ENCODE measurements at regions not wholly inside any gene's neighbourhood (a gene's known extent, or its start where the extent isn't known, plus 50 kb on each side); places are given as distances from the start of the nearest gene placed in this dataset.

DNA sequence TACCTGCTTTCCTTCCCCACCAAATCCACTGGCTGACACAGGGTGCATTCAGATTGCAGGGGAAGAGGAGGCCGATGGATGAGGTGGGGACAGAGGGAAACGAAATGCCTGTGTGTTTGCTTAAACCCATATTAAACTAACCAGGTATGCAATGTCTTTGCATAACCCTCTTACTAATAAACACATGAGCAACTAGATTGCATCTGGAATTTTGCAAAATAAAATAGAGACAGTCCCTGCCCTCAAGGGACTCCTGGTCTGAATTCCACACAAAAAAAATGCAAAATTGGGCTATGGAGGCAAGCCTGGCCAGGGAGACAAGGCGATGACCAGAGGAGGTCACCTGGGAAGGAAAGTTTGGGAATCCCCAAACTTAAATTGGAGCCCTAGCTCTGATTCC is 202.9 kb downstream of the ACTL7B start:
- no peaks in the 10 kb centered on the region for H3K36me3 Mint-ChIP-seq (ENCODE audit: low read depth)
- no peak overlapping the region for H3K27ac Mint-ChIP-seq
- no peak overlapping the region for H3K4me3 Mint-ChIP-seq
- no peak for DNase-seq (ENCODE audit: low spot score)
- peaks cover 3% of the 10 kb centered on the region for H3K9me3 Mint-ChIP-seq
- H3K4me1 Mint-ChIP-seq (ENCODE audit: low read depth): no peaks in the 10 kb centered on the region
- H3K27me3 Mint-ChIP-seq (ENCODE audit: low read depth): no peaks in the 10 kb centered on the region

DNA sequence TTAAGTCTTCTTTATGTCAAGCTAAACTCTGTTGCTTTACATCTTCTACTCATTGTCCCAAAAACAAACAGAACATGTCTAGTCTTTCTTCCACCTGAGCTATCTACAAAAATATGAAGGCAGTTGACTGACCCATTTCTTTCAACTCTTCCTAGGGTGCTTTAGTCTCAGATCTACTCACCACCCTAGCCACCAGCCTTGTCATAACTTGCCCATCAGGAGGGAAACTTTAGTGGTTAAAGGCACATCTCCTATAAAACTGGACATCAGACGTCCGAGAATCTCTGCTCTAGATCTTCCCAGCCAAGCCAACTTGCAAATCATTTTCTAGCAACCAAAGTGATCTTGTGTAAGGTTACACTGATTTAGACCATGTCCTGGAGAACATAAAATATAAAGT is 205.0 kb downstream of the ACTL7B start:
- no peak for DNase-seq (ENCODE audit: low spot score)
- Mint-ChIP-seq H3K27me3 (ENCODE audit: low read depth) (no peaks in the 10 kb centered on the region), H3K4me1 (ENCODE audit: low read depth) (no peaks in the 10 kb centered on the region), H3K4me3 (no peak overlapping the region), H3K9me3 (no peaks in the 10 kb centered on the region), H3K27ac (no peak overlapping the region), H3K36me3 (ENCODE audit: low read depth) (no peaks in the 10 kb centered on the region)

DNA sequence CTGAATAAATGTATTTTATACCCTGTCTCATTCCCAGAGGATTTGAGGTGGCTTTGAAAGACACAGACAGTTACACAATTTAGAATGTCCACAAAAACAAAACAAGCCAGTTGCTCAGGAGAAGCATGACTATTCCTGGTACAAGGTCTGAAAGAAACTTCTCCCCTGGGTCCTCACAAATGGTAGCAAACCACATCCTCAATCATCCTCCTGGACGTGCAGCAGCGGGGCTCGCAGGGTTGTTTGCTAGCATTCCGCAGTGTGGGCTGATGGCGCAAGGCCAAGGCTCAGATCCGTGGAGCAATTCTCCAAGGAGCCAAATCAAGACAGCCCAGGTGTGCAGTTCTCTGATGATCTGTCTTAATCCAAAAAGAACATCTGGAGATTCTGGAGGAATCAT is 210.3 kb downstream of the ACTL7B start:
- Mint-ChIP-seq H3K36me3 (ENCODE audit: low read depth) (no peaks in the 10 kb centered on the region), H3K4me1 (ENCODE audit: low read depth) (no peaks in the 10 kb centered on the region), H3K4me3 (no peak overlapping the region), H3K9me3 (no peaks in the 10 kb centered on the region), H3K27ac (no peak overlapping the region), H3K27me3 (ENCODE audit: low read depth) (no peaks in the 10 kb centered on the region)
- no peak for DNase-seq (ENCODE audit: low spot score)

DNA sequence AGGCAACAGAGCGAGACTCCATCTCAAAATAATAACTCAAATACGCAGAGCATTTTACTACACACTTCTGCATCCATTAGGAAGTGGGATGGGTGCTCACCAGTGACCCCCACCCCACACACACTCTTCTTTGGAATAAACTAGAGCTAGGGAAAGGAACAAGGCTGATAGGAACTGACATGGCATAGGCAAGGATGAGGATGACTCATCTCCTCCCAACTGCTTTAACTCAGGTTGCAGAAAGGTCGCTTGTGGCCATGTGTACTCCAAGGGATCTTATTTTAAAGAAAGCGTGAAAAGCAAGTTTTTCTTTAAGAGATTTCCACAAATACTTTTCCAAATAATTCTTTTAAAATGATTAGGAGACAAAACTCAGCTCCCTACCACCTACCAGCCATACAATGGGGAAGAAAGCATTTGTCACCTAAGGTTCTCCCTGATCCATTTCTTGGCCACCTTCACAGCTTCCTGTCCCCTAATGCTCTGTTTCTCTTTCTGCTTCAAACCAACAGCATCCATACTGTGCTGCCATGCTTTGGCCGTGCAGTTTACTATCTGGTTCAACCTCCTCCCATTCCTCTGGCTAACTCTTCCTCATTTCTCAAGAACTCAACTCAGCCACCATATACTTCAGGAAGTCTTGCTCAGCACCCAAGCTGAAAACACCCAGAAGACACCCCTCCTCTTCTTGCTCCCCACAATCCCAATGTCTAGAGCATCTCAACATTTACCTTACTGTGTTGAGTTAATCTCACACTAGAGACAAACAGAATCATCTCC is 211.9 kb downstream of the ACTL7B start:
- H3K4me1 Mint-ChIP-seq (ENCODE audit: low read depth): no peaks in the 10 kb centered on the region
- no peaks in the 10 kb centered on the region for H3K36me3 Mint-ChIP-seq (ENCODE audit: low read depth)

DNA sequence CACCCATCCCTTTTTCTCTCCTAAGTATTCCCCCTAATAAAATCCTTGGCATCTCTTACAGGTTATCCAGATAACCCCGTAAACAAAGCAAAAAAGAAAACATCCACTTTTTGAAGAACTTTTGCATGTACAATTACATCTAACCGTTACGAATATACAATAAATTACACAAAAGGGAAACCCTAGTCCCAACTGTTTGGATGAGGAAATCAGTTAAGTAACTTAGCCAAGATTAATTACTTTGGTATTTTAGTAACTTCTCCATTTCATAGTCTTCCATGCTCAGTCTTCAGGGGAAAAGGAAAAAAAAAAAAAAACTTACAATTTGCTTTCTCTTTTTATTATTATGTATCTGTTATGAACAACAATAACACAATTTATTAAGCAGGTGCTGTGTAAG is 212.9 kb downstream of the ACTL7B start:
- Mint-ChIP-seq H3K4me3 (no peak overlapping the region), H3K27me3 (ENCODE audit: low read depth) (no peaks in the 10 kb centered on the region), H3K36me3 (ENCODE audit: low read depth) (no peaks in the 10 kb centered on the region), H3K27ac (no peak overlapping the region), H3K9me3 (no peaks in the 10 kb centered on the region), H3K4me1 (ENCODE audit: low read depth) (no peaks in the 10 kb centered on the region)
- DNase-seq (ENCODE audit: low spot score): no peak

More for the DNA sequence above, 211.9 kb downstream of the ACTL7B start:
- Mint-ChIP-seq H3K27ac (no peak overlapping the region), H3K9me3 (no peaks in the 10 kb centered on the region), H3K4me3 (no peak overlapping the region), H3K27me3 (ENCODE audit: low read depth) (no peaks in the 10 kb centered on the region)
- DNase-seq (ENCODE audit: low spot score): no peak

- no peaks in the 10 kb centered on the region for H3K27me3 Mint-ChIP-seq (ENCODE audit: low read depth)
- no peak for DNase-seq (ENCODE audit: low spot score)
- no peaks in the 10 kb centered on the region for H3K36me3 Mint-ChIP-seq (ENCODE audit: low read depth)
- no peak overlapping the region for H3K4me3 Mint-ChIP-seq
- H3K4me1 Mint-ChIP-seq (ENCODE audit: low read depth): no peaks in the 10 kb centered on the region
- no peaks in the 10 kb centered on the region for H3K9me3 Mint-ChIP-seq
- no peak overlapping the region for H3K27ac Mint-ChIP-seq
These were observed 215.6 kb downstream of the ACTL7B start for GRCh38 chr9:108640230-108640629.

DNA sequence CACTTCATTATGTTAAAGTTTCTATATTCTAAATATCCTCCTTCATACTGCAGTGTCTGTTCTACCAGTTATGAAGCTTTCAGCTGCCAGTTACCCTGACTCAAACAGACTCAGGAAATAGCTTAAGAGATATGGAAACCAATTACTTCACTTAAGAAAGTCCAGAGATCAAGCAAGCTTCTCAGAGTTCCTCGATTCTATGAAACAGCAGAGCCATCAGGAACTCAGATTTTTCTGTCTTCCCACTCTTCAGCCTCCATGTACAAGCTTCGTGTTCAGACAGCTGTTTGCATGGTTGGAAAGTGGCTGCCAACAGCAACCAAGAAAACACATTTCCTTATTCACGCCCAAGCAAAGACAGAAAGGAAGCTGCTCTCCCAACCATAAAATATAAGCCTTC is 216.1 kb downstream of the ACTL7B start:
- H3K4me1 Mint-ChIP-seq (ENCODE audit: low read depth): no peaks in the 10 kb centered on the region
- DNase-seq (ENCODE audit: low spot score): no peak
- no peak overlapping the region for H3K27ac Mint-ChIP-seq
- no peaks in the 10 kb centered on the region for H3K27me3 Mint-ChIP-seq (ENCODE audit: low read depth)
- H3K4me3 Mint-ChIP-seq: no peak overlapping the region
- H3K9me3 Mint-ChIP-seq: no peaks in the 10 kb centered on the region
- no peaks in the 10 kb centered on the region for H3K36me3 Mint-ChIP-seq (ENCODE audit: low read depth)

GRCh38 chr9:108639091-108639490 is 216.7 kb downstream of the ACTL7B start:
- no peaks in the 10 kb centered on the region for H3K9me3 Mint-ChIP-seq

DNA sequence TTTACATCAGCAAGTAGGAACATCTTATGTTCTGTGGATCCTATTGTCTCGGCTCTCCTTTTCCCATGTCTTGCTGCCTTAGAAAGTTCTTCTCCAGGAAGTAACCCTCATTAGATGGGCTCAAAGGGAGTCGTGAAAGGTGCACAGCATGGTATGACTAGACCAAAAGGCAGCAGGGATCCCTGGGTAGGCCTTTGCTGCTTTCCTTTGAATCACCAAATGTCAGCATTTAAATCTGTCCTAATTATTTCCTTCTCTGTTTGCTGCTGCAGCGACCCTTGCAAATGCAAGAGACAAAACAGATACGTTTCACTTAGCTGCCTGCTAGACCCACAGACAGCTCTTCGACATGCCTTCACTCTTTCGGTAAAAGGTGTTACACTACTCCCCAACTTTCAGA is 218.4 kb downstream of the ACTL7B start:
- no peaks in the 10 kb centered on the region for H3K9me3 Mint-ChIP-seq
- H3K4me3 Mint-ChIP-seq: no peak overlapping the region
- no peaks in the 10 kb centered on the region for H3K27me3 Mint-ChIP-seq (ENCODE audit: low read depth)
- DNase-seq (ENCODE audit: low spot score): no peak
- H3K36me3 Mint-ChIP-seq (ENCODE audit: low read depth): no peaks in the 10 kb centered on the region
- no peaks in the 10 kb centered on the region for H3K4me1 Mint-ChIP-seq (ENCODE audit: low read depth)
- H3K27ac Mint-ChIP-seq: no peak overlapping the region

More at GRCh38 chr9:108639091-108639490, 216.7 kb downstream of the ACTL7B start:
- Mint-ChIP-seq H3K4me1 (ENCODE audit: low read depth) (no peaks in the 10 kb centered on the region), H3K27me3 (ENCODE audit: low read depth) (no peaks in the 10 kb centered on the region), H3K4me3 (no peak overlapping the region), H3K27ac (no peak overlapping the region), H3K36me3 (ENCODE audit: low read depth) (no peaks in the 10 kb centered on the region)
- no peak for DNase-seq (ENCODE audit: low spot score)

- Mint-ChIP-seq H3K4me3 (no peak overlapping the region), H3K27ac (no peak overlapping the region), H3K27me3 (ENCODE audit: low read depth) (no peaks in the 10 kb centered on the region), H3K4me1 (ENCODE audit: low read depth) (no peaks in the 10 kb centered on the region), H3K36me3 (ENCODE audit: low read depth) (no peaks in the 10 kb centered on the region), H3K9me3 (no peaks in the 10 kb centered on the region)
- no peak for DNase-seq (ENCODE audit: low spot score)
These were observed 219.8 kb downstream of the ACTL7B start for GRCh38 chr9:108636013-108636412.

DNA sequence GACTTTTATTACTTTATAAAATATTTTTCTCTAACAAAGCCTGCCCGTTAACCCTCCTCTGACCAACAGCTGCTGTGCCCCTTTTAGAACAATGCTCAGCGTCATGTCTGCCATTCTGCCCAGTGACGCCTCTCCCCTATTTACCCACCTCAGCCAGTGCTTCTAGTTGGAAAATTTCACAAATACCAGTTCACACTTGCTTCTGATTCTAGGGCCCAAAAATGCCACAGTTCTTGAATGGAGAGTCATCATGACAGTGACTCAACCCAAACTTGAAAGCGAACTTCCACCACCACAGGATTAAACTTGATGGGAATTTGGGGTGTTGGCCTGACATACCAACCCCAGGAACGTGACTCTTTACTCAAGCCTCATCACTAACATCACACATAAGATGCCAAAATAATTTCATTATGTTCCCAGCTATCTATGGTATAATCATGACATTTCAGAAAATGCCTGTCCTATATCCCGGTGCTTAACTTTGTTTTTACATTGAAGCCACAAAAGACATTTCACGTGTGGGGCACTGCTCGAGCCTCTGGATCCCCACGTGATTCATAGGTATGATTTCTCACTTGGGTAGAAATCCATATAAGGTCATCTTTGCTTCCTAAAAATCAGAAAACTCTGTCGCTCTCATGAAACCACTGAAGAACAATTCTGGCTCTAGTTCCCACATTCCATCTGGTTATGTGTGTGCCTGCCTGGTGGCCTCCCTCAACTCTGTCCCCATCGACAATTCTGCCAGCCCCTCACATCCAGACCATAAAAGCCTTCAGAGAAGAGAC is 220.9 kb downstream of the ACTL7B start:
- Mint-ChIP-seq H3K36me3 (ENCODE audit: low read depth) (no peaks in the 10 kb centered on the region), H3K9me3 (no peaks in the 10 kb centered on the region), H3K4me1 (ENCODE audit: low read depth) (no peaks in the 10 kb centered on the region), H3K4me3 (no peak overlapping the region), H3K27ac (no peak overlapping the region), H3K27me3 (ENCODE audit: low read depth) (no peaks in the 10 kb centered on the region)
- no peak for DNase-seq (ENCODE audit: low spot score)

GRCh38 chr9:108634204-108634603 is 221.6 kb downstream of the ACTL7B start:
- Mint-ChIP-seq H3K4me1 (ENCODE audit: low read depth) (no peaks in the 10 kb centered on the region), H3K4me3 (no peak overlapping the region), H3K27me3 (ENCODE audit: low read depth) (no peaks in the 10 kb centered on the region), H3K36me3 (ENCODE audit: low read depth) (no peaks in the 10 kb centered on the region), H3K27ac (no peak overlapping the region), H3K9me3 (no peaks in the 10 kb centered on the region)
- DNase-seq (ENCODE audit: low spot score): no peak

DNA sequence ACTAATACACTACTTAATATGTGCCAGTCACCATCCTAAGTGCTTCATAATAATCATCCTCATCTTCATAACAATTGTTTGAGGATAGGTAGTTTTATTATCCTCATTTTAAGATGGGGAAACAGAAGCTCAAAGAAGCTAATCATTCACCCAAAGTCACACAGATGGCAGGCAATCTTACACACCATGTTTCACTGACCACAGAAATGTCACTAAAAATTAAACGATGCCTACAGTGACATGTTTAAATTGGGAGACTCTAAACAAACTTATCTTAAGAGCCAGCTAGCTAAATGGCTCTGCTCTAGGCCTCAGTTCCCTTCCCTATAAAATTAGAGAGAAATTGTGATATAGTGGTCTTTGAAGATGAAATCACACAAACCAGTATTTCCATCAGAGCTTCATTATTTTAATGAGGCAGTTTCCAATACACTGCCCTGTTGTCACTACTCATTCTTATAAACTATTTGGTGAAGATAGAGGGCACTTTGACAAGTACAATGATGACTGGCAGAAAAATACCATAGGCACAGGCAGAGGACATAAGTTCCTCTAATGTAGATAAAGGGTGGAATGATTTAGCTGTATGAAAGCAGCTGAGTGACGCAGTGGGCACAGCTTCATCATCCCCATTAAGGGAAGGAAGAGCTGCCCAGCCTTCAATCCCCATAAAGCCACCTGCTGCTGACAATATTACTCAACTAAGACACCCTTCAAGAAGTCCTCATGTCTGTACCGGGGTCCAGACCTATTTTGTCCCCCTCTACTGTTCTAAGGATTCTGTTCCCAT is 224.1 kb downstream of the ACTL7B start:
- H3K4me3 Mint-ChIP-seq: no peak overlapping the region
- DNase-seq (ENCODE audit: low spot score): no peak
- H3K36me3 Mint-ChIP-seq (ENCODE audit: low read depth): no peaks in the 10 kb centered on the region
- H3K27ac Mint-ChIP-seq: no peak overlapping the region
- no peaks in the 10 kb centered on the region for H3K27me3 Mint-ChIP-seq (ENCODE audit: low read depth)
- no peaks in the 10 kb centered on the region for H3K9me3 Mint-ChIP-seq
- H3K4me1 Mint-ChIP-seq (ENCODE audit: low read depth): no peaks in the 10 kb centered on the region

GRCh38 chr9:108628316-108628715 is 227.5 kb downstream of the ACTL7B start:
- no peak for DNase-seq (ENCODE audit: low spot score)
- Mint-ChIP-seq H3K4me3 (no peak overlapping the region), H3K4me1 (ENCODE audit: low read depth) (no peaks in the 10 kb centered on the region), H3K27ac (no peak overlapping the region), H3K27me3 (ENCODE audit: low read depth) (no peaks in the 10 kb centered on the region), H3K36me3 (ENCODE audit: low read depth) (no peaks in the 10 kb centered on the region), H3K9me3 (no peaks in the 10 kb centered on the region)

Measured in T-helper 2 cell treated with Interferon-gamma antibody and Interleukin-4, amounts not matched to agents 5 μg/mL and 100 μg/mL, for 36 hours (primary cell).